Pancreas (tissue), 10 donors: ENCODE measurements at regions not wholly inside any gene's neighbourhood (a gene's known extent, or its start where the extent isn't known, plus 50 kb on each side); places are given as distances from the start of the nearest gene placed in this dataset.
A peak's percentile ranks its signal among the peaks of the same experiment; 100 is the strongest.
"Not testable (repeated sequence)": the region's sequence is repeated elsewhere in the genome, so short reads cannot be mapped to it uniquely, and the experiment has no call there.

Experiments used
- ATAC-seq, 4 donors: fragments of 200-7000 bp; cut with Tn5 transposase; one replicate each; pipeline versions ENCODE4 v1.8.0 to v1.9.1; 2020; ENCODE audit warnings: mild to moderate bottlenecking in 4 of 4, moderate library complexity in 4 of 4
- DNase-seq, 6 donors: peaks; one replicate each; pipeline ENCODE4 v3.0.0-alpha.2; 2020
- FAIRE-seq: peaks from 2 replicates; lab custom pipeline; 2012; peaks lifted over from hg19 to GRCh38; lab: Jason Lieb, UNC
- H3K27ac ChIP-seq, 4 donors: fragments of 200-600 bp; sonication (generic); 1 replicate in 3 of 4; 2 replicates in 1 of 4; pipeline versions ENCODE4 v1.5.0 to v1.8.0; 2020
- H3K27me3 ChIP-seq, 4 donors: fragments of 200-600 bp; one replicate each; pipeline ENCODE4 v1.8.0; 2021
- H3K36me3 ChIP-seq, 3 donors: fragments of 200-600 bp; sonication (generic) in 1 of 3; one replicate each; pipeline versions ENCODE4 v1.5.0 to v1.8.0; 2020 to 2021
- H3K4me1 ChIP-seq, 3 donors: fragments of 200-600 bp; one replicate each; pipeline ENCODE4 v1.8.0; 2021
- H3K4me3 ChIP-seq, 4 donors: fragments of 200-600 bp; sonication (generic) in 2 of 4; one replicate each; pipeline versions ENCODE4 v1.5.0 to v1.8.0; 2020 to 2021
- H3K9me3 ChIP-seq, 4 donors: fragments of 200-600 bp; one replicate each; pipeline ENCODE4 v1.8.0; 2021
- WGBS, 2 donors: extraction: QIAGEN DNeasy Blood & Tissue Kit; methylation state at CpG; one replicate each; pipeline ENCODE4 v1.1.7; 2013; 5-methylcytosine and 5-hydroxymethylcytosine counted together
- intact Hi-C, 3 donors: fragments of 100-400 bp; cut with DNase I; formaldehyde crosslinking; loops; one replicate each; pipeline versions ENCODE4 v1.11.1 to v1.14.2; 2022
- TF ChIP-seq, protein P1 (sequence below), 4 donors: fragments of 200-600 bp; sonication (generic) in 3 of 4; IDR thresholded peaks; one replicate each; pipeline versions ENCODE4 v1.5.0 to v1.8.0; 2021; ENCODE audit warnings: antibody characterized with exemption in 4 of 4
- donor health status: healthy with polysubstance abuse.
- donor health status: DM: no; HTN: no; CAD: no; lungs with moderate emphysema.
- donor health status: DM: no; HTN: no; CAD: no.
- donor health status: control.
- donor health status: control.
- donor health status: Bipolar disorder and iron deficiency.
- donor health status: DM: yes; HTN: yes; CAD: no.
- donor health status: DM: no; HTN: no; CAD: no.
- donor health status: DM: no; HTN: no; CAD: no.
- donor health status: DM: yes; HTN: yes; CAD: no.

DNA sequence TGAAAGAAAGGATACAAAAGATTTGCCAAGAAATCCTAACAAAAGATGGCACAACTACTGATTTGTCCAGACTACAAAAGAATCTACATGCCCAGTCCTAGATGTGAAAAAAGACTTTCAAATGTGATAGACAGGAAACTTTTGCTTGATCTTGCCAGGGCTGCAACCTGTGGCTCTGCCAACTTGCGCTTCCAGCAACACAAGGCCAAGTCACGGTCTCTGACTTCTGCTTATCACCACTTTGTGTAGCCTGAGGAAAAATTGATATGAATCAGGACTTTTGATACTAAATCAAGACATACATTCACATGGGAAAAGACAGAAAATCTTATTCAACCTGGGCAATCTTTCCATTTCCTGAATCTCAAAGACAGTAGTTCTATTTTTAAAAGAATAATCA lies 366.0 kb downstream of the RAB38 start:
- WGBS, 2 donors = 50 to 70% methylated on average over 2 of the region's 2 CpGs
- Histone ChIP-seq H3K9me3 (no peaks in the 10 kb centered on the region), H3K4me1 (no peaks in the 10 kb centered on the region), H3K36me3 (no peaks in the 10 kb centered on the region), H3K27ac (no peak overlapping the region), H3K27me3 (no peaks in the 10 kb centered on the region), H3K4me3 (no peak overlapping the region)
- ATAC-seq = no peak
- intact Hi-C loops = no loop called here
- FAIRE-seq = no peak
- TF ChIP-seq, protein P1, sequence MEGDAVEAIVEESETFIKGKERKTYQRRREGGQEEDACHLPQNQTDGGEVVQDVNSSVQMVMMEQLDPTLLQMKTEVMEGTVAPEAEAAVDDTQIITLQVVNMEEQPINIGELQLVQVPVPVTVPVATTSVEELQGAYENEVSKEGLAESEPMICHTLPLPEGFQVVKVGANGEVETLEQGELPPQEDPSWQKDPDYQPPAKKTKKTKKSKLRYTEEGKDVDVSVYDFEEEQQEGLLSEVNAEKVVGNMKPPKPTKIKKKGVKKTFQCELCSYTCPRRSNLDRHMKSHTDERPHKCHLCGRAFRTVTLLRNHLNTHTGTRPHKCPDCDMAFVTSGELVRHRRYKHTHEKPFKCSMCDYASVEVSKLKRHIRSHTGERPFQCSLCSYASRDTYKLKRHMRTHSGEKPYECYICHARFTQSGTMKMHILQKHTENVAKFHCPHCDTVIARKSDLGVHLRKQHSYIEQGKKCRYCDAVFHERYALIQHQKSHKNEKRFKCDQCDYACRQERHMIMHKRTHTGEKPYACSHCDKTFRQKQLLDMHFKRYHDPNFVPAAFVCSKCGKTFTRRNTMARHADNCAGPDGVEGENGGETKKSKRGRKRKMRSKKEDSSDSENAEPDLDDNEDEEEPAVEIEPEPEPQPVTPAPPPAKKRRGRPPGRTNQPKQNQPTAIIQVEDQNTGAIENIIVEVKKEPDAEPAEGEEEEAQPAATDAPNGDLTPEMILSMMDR (IDR thresholded peaks at IDR 0.05) = no peak
- no peak for DNase-seq

DNA sequence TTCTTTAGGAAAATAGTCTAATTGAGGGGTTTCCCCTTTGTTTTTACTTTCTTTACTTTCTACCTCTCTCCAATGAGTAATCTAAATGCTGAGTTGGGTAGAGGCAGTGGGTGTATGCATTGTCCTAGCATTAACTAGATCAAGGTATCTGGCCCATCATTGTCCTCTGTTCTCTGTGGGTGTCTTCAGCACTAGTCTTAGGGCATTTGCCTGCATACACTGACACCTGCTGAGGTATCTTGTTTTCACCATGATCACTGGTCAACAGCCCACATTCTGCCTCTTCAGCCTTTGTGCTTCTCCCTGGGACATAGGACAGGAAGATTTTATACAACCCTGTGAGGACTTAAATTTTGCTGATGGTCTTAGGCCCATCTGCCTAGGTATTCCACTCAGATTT lies 371.1 kb downstream of the RAB38 start:
- Histone ChIP-seq H3K36me3 (no peaks in the 10 kb centered on the region), H3K27ac (no peak overlapping the region), H3K27me3 (no peaks in the 10 kb centered on the region), H3K4me1 (no peaks in the 10 kb centered on the region), H3K9me3 (no peaks in the 10 kb centered on the region), H3K4me3 (no peak overlapping the region)
- no peak for FAIRE-seq
- TF ChIP-seq, protein P1 (IDR thresholded peaks at IDR 0.05) = no peak
- ATAC-seq = no peak
- DNase-seq = no peak
- intact Hi-C loops = no loop called here

DNA sequence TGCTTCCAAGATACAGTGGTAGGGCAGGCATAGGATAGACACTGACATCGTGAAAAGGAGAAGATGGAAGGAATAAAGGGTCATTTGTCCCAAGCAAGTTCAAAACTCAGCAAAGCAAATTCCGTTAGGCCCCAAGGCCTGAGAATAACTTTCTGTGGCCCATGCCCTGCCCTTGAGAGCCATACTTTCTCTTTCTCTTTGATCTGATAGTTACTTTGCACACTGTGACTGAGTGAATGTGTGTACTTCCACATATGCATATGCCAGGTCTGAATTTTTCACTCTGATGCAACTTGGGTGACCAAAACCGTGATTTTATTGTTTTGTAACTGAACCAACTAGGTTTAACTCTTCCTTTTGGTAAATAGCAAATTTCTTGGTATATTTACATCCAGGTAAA lies 371.5 kb downstream of the RAB38 start:
- no peaks in the 10 kb centered on the region for H3K9me3 ChIP-seq
- no peaks in the 10 kb centered on the region for H3K36me3 ChIP-seq
- TF ChIP-seq, protein P1 (IDR thresholded peaks at IDR 0.05) = no peak
- ATAC-seq (no peak), FAIRE-seq (no peak), DNase-seq (no peak)
- H3K27me3 ChIP-seq = no peaks in the 10 kb centered on the region
- no peak overlapping the region for H3K4me3 ChIP-seq
- no peaks in the 10 kb centered on the region for H3K4me1 ChIP-seq
- intact Hi-C loops = no loop called here
- no peak overlapping the region for H3K27ac ChIP-seq
- WGBS, 2 donors = 52 to 62% methylated on average over 3 of the region's 3 CpGs

DNA sequence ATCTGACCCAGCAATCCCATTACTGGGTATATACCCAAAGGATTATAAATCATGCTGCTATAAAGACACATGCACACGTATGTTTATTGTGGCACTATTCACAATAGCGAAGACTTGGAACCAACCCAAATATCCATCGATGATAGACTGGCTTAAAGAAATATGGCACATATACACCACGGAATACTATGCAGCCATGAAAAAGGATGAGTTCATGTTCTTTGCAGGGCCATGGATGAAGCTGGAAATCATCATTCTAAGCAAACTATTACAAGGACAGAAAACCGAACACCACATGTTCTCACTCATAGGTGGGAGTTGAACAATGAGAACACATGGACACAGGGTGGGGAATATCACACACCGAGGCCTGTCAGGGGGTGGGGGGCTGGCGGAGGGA lies 390.4 kb downstream of the RAB38 start:
- ATAC-seq = not testable (repeated sequence)
- 69 to 75% methylated on average over 7 of the region's 7 CpGs for WGBS, 2 donors

DNA sequence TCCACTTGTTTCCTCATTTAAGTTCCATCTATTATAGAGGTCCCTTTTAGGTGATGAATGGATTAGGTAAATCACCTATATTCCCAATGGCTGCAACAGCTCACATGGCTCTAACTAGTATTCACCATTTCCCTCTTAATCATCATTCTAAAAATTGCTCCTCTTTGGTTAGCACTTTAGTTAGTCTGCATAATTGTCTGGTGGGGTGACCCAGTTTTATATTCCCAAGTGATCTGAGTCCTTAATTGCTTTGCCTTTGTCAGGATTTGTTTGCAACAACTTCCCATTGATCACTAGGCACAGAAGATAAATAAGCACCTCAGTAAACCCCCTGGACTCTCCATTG lies 395.2 kb downstream of the RAB38 start:
- Histone ChIP-seq H3K27ac (no peak overlapping the region), H3K27me3 (no peaks in the 10 kb centered on the region), H3K36me3 (no peaks in the 10 kb centered on the region), H3K4me3 (no peak overlapping the region), H3K9me3 (no peaks in the 10 kb centered on the region), H3K4me1 (no peaks in the 10 kb centered on the region)
- FAIRE-seq (no peak), ATAC-seq (no peak), DNase-seq (no peak)
- TF ChIP-seq, protein P1 (IDR thresholded peaks at IDR 0.05) = no peak
- intact Hi-C loops = no loop called here

More for the DNA sequence above, 390.4 kb downstream of the RAB38 start:
- peak in 1 of 6 donors; percentile 10 for DNase-seq
- H3K27ac ChIP-seq, H3K4me3 ChIP-seq, H3K9me3 ChIP-seq, FAIRE-seq, H3K4me1 ChIP-seq, H3K36me3 ChIP-seq, H3K27me3 ChIP-seq, intact Hi-C loops: not testable (repeated sequence)
